HL-60/S4 treated with retinoic acid at 250 ng/mL for 4 days and 3 days (cell line): ENCODE measurements at regions not wholly inside any gene's neighbourhood (a gene's known extent, or its start where the extent isn't known, plus 50 kb on each side); places are given as distances from the start of the nearest gene placed in this dataset.

Experiments used
- in situ Hi-C: fragments of 300-500 bp; cut with MboI; formaldehyde crosslinking; loops from 2 replicates; pipeline ENCODE4 v1.7.0; 2022; ENCODE audit warnings: low sequenced_read_pairs

DNA sequence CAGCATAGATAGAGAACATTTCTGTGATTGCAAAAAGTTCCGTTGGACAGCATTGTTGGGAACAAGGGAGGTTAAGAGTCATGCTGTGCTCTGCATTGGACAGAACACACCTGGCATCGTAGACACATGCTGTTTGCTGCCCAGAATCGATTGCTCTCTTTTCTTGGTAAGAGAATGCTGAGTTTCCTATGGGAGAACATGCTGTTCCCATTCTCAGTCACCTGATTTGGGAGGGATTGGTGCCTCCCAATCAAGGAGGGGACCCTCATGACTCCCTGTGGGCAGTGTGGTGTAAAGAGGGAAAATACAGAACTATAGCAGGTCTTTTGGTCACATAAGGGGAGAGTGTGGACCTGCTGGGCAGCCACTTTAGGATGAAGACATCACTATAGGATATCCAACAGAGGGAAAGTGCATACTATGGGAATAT lies 555.4 kb upstream of the CLINT1 start:
- in situ Hi-C loops, result no loop called here

DNA sequence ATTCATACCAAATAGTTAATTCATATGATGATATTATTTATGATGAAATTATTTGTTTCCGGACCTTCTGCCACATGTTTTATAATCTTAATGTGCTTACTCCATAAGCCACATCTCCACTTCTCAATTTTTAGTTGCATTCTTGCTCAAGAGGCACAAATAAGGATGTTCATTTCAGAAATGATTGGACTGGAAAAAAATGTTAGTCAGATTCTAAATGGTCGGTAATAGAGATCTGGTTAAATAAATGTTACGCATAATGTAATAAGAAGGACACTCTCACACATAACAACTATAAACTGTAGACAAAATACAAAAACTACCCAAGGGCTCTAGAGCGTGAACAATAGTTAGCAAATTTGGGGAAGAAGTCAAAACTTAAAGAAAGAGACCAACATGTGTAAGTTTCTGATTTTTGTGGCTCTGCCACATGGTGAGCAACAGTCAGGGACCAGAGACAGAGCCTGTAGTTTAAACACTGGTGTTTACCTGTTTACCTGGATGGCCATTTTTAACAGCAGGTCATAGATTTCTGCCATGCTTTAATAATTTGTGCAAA lies 554.3 kb upstream of the CLINT1 start:
- in situ Hi-C loops, result no loop called here

DNA sequence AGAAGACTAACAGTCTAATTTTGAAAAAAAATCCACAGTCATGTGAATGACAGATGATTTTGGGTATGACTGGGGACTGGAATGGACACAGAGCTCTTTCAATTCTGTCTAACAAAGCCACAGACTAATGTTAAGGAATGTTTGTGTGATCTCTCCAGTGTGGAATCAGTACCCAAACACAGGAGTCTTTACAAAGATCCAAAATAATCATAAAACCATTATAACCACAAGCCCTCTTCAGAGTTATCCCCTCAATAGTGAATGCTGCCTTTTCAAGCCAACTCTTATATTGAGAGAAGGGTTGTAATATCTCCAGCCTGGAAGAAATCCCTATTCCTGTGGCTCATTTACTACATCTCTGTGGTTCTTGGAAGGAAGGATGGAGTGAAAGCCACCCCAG lies 552.0 kb upstream of the CLINT1 start:
- in situ Hi-C loops, result no loop called here

GRCh38 chr5:158409507-158409906 lies 550.6 kb upstream of the CLINT1 start:
- in situ Hi-C loops, result no loop called here

DNA sequence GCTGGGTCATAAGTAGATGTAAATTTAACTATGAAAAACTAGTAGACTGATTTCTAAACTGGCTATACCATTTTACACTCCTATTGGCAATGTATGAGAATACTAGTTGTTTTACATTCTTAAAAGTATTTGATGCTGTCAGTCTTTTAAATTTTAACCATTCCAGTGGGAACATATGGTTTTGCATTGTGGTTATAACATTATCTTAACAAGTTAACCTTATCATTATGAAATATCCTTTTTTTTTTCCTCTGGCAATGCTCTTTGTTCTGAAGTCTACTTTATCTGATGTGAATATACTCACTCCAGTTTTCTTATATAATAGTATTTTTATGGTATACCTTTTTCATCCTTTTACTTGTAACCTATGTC lies 548.9 kb upstream of the CLINT1 start:
- in situ Hi-C loops, result no loop called here

DNA sequence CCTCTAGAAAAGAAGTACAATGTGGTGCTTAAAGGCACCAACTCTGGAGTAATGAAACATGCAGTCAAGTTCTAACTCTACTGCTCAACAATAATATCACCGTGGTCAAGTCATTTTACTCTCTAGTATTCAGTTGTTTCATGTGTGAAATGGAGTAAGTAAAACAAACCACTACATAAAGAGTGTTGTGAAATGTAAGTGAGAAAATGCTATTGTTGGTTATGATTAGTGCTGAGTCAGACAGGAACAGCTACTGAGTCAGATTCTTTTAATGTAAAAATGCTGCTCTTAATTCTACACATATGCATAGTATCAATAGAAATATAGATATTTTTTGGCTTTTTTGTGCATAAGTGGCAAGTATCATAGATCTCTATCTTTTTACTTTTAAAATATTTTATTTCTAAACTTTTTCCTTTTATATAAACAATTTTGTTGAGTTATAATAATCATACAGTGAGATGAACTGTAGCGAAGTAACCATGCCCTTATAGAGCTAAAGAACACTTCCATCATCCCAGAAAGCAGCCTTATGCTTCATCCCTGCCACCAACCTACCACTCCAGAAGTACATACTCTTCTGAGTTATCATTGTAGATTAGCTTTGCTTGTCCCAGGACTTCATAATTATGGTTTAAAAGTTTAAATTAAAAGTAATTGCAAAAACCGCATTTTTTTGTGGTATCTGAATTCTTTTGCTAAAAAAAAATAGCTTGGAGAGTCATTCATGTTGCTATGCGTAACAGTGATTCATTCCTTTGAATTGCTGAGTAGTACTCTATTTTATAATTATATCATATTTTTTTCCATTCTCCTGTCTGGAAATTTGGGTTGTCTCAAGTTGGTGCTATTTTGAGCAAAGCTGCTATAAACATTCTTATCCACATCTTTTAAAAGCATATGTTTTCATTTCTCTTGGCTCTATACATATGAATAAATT lies 548.2 kb upstream of the CLINT1 start:
- in situ Hi-C loops, result no loop called here

DNA sequence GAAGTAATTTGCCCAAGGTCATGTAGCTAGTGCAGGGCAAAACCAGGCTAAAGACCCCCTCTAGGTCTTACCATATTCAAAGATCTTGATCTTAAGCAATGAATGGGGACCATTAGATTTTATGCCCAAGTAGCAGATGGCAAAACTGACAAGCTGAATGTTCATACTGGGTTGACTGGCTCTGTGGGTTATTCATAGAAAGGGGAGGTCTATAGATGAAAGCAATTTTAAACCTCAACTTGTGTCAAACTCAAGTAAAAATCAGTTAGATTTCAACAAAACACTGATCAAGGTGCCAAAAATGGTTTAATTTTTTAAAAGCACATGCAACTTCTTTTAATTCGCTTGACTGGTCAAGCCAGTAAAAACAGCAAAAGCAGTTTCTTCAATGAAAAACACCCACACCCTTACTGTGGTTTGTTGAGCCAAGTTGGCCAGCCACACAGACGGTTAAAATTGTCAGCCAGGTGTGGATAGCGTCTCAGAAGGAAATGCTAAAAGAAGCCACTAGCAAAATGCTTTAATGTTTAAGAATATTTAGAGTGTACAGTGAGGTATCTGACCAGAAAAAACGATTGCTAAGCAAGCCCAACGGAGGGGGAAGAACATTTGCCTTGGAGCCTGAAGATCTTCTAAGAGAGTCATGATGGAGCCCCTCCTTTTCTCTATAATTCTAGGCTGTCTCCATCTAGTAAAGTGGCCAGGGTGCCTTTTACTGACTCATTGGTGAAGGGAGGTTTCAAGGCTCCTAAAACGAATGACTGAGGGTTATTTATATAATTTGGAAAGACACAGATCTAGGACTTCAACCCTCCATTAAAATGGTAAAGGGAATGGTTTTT lies 539.6 kb upstream of the CLINT1 start:
- in situ Hi-C loops, result no loop called here

DNA sequence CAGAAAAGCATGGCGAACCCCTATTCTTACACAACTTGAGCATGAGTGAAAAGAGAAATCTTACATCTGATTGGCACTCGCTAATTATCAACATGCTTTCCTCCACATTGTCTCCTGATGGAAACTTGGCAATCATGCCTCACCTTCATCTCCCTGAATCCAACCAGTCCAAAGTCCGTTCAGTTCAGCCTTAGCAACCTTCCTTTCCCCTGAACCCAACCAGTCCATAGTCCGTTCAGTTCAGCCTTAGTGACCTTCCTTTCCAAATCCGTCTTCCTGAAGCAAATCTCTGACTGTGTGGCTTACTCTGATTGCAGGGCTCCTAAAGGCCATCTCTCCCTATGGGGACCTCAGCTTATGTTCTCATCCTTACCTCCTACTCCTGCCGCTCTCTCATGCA lies 538.3 kb upstream of the CLINT1 start:
- in situ Hi-C loops, result no loop called here

DNA sequence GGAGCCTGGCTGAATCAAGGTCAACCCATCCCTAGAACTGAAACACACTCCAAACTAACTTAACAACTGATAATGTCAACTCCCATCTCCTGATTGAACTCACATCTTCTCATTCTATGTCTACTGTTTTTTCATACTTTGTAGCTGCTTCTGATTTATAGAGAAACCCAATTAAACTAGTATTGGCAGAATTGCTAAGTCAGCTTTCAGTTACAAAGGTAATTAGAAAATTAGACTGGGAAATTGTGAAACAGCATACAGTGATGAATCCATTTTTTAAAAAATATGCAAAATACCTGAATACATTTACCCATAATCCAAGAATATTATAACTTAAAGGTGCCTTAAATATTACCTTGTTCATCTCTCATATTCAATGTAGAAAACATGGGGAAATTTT lies 535.2 kb upstream of the CLINT1 start:
- in situ Hi-C loops, result no loop called here

- in situ Hi-C loops, result no loop called here
Measured at GRCh38 chr5:158393457-158393856, 534.5 kb upstream of the CLINT1 start.

- in situ Hi-C loops, result no loop called here
Measured at GRCh38 chr5:158392753-158393152, 533.8 kb upstream of the CLINT1 start.

- in situ Hi-C loops, result no loop called here
Measured at GRCh38 chr5:158390577-158390976, 531.6 kb upstream of the CLINT1 start.

DNA sequence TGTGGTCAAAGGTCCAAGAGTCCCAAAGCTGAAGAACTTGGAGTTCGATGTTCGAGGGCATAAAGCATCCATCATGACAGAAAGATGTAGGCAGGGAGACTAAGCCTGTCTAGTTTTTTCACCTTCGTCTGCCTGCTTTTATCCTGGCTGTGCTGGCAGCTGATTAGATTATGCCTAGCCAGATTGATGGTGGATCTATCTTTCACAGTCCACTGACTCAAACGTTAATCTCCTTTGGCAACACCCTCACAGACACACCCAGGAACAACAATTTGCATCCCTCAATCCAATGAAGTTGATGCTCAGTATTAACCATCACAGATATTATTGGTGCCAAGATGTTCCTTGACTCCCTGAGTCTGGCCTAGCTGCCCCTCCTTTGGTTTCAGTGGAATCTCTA lies 530.8 kb upstream of the CLINT1 start:
- in situ Hi-C loops, result no loop called here

- in situ Hi-C loops, result no loop called here
Measured at GRCh38 chr5:158388021-158388420, 529.1 kb upstream of the CLINT1 start.

GRCh38 chr5:158387499-158387898 lies 528.6 kb upstream of the CLINT1 start:
- in situ Hi-C loops, result no loop called here

GRCh38 chr5:158385982-158386381 lies 527.0 kb upstream of the CLINT1 start:
- in situ Hi-C loops, result no loop called here

- in situ Hi-C loops, result no loop called here
Measured at GRCh38 chr5:158384535-158385481, 525.9 kb upstream of the CLINT1 start.

- in situ Hi-C loops, result no loop called here
Measured at GRCh38 chr5:158383486-158383885, 524.5 kb upstream of the CLINT1 start.

DNA sequence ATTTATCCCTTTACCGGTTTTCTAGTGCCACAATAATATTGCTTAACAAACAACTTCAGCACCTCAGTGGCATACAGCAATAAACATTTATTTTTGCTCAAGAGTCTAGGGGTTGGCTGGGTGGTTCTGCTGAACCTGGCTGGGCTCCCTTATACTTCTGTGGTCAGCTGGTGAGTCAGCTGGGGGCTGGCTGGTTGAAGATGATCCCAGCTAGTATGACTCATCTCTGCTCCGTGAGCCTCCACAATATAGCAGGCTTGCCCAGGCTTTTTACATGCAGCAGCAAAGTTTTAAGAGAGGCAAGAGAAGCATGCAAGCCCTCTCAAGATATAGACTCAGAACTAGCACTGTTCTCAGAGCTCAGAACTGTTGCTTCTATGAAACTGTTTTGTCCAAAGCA lies 523.5 kb upstream of the CLINT1 start:
- in situ Hi-C loops, result no loop called here

DNA sequence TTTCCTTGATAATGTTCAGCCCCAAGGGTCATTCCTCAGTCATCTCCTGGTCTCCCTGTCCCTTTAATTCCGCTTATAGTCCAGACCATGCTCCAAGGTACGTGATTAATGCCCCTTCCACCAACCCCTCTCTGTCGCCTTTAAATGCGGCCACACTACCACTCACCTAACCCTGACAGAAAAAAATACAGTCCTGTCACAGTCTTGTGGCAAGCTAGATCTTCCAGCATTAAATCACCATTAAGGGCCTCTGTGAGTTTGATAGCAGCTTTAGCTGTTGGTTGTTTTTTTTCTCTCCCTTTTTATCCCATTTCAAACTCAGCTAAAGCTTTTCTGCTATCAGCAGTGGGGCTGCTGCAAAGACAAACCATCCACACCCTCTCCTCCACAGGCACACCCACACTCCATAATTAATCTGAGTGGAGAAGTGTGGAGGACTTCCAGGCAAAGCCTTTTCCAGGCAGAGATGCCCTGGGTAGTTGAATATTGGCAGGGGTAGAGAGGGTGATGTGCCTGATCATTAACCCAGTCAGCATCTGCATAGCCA lies 522.7 kb upstream of the CLINT1 start:
- in situ Hi-C loops, result no loop called here
